ENCODE measurements at regions not wholly inside any gene's neighbourhood (a gene's known extent, or its start where the extent isn't known, plus 50 kb on each side); places are given as distances from the start of the nearest gene placed in this dataset.
A peak's percentile ranks its signal among the peaks of the same experiment; 100 is the strongest.
"Not testable (repeated sequence)": the region's sequence is repeated elsewhere in the genome, so short reads cannot be mapped to it uniquely, and the experiment has no call there.

DNA sequence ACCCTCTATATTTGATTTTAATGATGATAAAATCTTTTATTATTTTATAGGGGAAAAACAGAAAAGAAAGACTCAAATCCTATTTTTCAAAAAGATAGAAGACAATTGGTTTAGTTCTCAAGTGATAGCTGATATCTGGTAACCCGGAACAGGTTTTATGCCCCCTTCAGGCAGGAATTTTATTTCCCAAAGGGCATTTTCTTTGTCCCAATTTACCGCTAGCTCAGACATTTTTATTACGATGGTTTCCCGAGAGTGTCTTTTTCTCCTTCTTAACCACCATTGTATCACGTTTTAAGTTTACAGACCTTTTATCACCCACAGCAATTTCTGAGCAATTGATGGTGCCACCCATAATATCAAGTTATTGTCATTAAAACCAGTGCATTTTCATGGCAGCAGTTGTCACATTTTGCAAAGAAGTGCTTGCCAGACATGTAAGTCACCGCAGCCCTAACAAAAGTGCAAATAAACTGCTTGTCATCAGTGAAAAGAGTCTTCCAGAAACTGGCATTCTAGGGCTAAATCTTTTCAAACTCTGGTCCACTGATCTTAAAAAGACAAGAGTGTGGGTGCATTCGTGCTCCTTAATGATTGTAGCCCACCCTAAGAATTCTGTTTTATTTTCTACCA lies 204.8 kb upstream of the VCX start:
- no peak for DNase-seq (ENCODE audit: low read depth, low spot score)

DNA sequence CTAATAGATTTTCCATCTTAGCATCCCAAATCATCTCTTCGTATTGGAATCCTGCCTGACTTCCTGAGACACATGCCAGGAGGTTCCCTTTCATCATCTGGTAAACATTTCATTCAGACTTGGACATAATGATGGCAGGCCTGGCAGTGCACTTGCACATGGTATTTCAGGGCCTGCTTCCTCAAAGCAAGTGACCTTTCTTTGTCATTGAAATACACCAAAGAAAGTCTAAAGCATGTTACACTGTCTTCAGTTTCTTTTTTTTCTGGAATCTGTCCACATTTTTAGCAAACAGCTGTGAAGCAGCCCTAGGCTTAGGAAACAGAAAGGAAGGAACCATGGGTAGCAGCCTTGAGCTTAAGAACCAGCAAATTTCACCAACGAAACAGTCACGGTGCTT lies 205.9 kb upstream of the VCX start:
- no peak for DNase-seq (ENCODE audit: low read depth, low spot score)

DNA sequence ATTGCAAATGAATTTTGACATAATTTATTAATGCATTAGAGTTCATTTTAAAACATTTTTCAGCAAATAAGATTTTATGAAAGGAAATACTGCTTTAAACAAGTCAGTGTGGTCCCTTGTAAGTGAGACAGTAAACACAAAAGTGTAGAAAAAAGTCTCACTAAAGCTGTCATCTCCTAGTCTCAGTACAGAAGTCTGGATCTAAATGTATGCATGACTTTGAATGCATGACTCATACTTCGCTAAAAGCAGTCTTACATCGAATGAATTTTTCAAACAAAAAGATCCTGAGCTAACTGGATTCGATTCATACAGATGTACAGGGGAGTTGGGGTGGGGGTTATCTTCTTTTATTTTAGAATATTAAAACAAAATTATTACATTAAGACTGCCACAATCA lies 207.4 kb upstream of the VCX start:
- DNase-seq (ENCODE audit: low read depth, low spot score) = no peak

DNA sequence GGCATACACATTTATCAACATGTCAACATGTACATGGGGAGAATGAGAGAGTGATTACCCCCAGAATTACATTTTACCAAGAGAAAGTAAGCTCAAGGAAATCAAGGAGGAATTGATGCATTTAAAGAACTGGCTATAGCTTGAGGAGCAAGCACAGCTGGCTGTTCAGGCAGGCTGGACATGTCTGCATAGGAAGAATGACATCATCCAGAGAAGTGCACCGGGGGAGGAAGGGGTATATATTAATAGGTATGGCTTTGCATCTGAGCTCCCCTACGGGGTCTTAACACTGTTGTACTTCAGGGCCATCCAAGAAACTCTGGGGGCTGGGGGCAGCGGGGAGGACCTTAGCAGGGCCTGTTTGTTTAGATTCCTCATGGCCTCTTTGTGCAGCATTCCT lies 222.4 kb upstream of the VCX start:
- DNase-seq (ENCODE audit: low read depth, low spot score) = no peak

DNA sequence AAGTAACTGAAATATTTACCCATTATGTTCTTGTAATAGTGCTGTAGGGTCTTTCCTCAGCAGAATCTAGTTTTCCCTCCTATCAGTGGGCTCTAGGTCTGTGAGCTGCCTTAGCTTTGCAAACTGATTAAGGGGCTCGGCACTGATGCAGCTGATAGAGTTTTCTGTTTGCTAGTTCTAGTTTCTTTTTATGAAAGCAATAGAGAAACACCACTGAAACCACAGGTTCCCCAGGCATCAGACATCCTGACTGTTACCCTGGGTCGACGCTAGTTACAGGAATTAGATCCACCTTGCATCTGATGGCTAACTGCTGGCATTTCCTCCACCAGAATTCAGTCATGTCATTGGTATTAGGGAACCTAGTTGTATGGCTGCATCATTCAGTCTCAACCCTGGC lies 225.0 kb upstream of the VCX start:
- no peak for DNase-seq (ENCODE audit: low read depth, low spot score)

DNA sequence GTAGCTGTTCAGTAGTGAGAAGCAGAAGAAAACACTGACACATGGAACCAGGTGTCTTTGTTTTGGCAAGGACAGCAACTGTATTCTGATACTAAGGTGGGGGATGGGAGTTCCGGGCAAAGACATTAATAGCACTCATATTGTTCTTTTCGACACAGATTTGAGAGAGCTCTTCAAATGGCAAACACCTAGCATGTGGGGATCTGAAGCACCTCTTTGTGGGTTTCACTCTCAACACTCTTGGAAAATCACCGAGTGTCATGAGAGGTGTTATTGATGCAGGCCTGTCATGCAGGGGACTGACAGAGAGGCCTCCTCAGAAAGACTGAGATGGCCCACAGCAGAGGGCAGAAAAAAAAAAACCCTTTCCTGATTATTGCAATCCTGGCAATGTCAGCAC lies 228.4 kb upstream of the VCX start:
- DNase-seq (ENCODE audit: low read depth, low spot score) = no peak

DNA sequence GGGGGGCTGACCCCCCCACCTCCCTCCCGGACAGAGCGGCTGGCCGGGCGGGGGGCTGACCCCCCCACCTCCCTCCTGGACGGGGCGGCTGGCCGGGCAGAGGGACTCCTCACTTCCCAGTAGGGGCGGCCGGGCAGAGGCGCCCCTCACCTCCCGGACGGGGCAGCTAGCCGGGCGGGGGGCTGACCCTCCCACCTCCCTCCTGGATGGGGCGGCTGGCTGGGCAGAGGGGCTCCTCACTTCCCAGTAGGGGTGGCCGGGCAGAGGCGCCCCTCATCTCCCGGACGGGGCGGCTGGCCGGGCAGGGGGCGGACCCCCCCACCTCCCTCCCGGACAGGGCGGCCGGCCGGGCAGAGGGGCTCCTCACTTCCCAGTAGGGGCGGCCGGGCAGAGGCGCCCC lies 234.3 kb upstream of the VCX start:
- DNase-seq (ENCODE audit: low read depth, low spot score) = not testable (repeated sequence)

DNA sequence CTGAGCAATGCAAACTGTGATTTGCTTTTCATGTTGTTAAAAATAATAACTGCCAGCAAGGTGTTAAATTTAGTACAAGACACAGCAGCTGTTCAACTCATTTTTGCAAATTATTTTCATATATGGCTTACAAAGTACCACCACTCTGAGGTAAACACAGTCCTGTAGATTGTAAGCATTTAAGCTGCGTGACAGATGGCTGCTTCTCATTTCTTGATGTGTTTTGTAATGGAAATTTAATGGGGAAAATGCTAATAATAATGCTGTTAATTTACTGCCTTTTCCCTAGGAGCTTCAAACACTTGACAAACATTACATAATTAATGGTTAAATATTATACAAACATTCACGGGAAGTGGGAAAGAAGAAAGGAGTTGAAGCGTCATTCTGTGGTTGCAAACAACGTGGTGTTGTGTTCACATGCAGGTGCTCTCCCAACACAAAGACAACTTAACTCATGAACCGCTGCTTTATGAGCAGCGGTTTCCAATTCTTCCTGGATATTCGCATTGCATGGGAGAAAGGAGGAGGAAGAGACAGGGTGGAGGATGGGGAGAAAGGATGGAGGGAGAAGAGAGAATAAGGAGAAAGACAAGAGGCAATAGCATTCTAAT lies 236.8 kb upstream of the VCX start:
- DNase-seq (ENCODE audit: low read depth, low spot score) = no peak

DNA sequence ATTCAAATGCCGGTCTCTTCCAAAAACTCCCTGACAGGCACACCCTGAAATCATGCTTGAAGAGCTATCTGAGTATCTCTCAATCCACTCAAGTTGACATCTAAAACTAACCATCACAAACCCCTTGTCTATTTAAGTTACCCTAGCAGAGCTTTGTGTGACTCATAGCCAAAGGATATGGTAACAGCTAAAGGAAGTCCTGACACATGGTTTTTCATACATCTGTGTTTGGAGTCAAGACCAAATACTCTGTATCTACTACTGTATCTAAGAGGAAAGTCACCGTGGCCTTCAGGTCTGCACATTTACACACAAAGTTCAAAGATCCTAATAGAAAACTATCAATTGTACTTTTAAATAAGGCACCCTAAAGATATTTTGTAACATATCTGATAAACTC lies 239.6 kb upstream of the VCX start:
- no peak for DNase-seq (ENCODE audit: low read depth, low spot score)

DNA sequence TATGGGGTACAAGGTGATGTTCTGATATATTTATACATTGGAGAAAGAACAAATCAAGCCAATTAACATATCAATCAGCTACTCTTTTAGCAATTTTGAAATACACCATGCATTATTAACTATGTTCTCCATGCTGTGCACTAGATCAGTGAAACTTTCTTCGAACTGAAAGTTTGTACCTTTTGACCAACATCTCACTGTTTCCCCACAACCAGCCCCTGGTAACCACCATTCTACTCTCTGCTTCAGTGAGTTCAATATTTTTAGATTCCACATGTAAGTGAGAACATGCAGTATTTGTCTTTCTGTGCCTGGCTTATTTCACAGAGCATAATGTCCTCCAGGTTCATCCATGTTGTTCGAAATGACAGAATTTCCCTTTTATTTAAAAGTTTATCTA lies 246.1 kb upstream of the VCX start:
- DNase-seq (ENCODE audit: low read depth, low spot score) = no peak

DNA sequence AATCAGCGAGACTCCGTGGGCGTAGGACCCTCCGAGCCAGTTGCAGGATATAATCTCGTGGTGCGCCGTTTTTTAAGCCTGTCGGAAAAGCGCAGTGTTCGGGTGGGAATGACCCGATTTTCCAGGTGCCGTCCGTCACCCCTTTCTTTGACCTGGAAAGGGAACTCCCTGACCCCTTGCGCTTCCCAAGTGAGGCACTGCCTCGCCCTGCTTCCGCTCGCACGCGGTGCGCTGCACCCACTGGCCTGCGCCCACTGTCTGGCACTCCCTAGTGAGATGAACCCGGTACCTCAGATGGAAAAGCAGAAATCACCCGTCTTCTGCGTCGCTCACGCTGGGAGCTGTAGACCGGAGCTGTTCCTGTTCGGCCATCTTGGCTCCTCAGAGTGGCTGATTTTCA lies 249.6 kb upstream of the VCX start:
- DNase-seq (ENCODE audit: low read depth, low spot score) = not testable (repeated sequence)

DNA sequence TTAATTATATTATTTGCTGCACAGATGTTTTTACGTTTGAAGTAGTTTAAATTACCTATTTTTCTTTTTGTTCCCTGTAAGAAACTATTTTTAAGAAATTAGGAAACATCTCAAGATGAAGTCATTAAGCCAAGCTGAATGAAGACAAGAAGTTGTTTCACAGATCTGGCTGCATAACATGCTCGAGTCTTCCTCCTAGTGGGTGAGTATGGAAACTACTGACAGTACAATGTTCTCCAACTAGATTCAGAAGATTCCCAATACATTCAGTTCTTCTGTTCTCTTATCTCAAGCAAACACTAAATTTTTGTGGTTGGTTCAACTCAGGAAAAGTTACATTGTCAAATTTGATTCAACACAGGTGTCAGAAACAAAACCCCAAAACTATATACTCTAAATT lies 256.8 kb upstream of the VCX start:
- DNase-seq (ENCODE audit: low read depth, low spot score) = no peak

DNA sequence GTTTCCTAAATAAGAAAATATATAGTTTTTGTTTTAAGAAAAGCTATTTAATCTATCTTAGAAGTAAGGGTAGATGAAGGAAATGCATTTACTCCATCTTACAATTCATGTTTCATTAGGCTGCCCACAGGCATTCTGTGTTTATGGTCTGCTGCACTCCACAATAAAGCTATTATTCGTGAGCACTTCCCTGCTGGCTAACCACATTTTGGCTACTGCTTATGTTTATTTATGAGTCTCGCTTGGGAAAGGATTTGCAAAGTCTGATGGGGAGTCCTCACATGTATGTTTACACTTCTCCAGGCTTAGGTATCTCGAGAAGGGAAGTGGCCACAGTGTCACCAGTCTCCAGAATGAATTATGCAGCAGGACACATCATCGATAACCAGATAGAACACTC lies 260.8 kb upstream of the VCX start:
- DNase-seq (ENCODE audit: low read depth, low spot score) = no peak

DNA sequence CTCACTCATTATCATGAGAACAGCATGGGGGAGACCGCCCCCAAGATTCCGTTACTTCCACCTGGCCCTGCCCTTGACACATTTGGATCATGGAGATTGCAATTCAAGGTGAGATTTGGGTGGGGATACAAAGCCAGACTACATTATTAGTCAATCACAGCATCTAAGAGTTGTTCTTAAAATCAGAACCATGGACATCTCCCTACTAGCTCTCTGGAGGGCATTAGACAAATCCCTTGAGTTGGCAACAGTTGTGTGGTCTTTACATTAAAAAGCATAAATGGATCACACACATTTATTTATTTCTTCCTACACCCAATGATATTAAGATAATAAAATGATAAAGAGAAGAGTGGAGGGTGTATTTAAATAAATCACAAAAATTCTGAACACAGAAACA lies 262.8 kb upstream of the VCX start:
- no peak for DNase-seq (ENCODE audit: low read depth, low spot score)

DNA sequence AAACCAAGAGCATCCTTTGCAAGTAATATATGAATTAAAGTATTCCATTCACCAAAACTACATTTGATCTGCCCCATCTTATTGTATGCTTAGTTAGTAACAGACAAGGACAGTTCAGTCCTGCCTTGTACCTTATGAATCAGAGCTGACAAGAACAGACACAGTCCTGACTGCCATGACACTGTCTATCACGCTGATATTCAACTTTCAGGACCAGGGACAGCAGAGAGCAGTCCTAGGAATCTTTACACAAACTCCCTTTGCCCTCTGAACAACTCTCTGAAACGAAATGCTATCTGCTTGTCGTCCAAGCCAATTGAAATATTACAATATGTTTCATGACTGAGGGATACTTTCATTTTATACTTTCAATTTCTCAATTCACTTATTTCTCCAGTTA lies 268.6 kb upstream of the VCX start:
- no peak for DNase-seq (ENCODE audit: low read depth, low spot score)

DNA sequence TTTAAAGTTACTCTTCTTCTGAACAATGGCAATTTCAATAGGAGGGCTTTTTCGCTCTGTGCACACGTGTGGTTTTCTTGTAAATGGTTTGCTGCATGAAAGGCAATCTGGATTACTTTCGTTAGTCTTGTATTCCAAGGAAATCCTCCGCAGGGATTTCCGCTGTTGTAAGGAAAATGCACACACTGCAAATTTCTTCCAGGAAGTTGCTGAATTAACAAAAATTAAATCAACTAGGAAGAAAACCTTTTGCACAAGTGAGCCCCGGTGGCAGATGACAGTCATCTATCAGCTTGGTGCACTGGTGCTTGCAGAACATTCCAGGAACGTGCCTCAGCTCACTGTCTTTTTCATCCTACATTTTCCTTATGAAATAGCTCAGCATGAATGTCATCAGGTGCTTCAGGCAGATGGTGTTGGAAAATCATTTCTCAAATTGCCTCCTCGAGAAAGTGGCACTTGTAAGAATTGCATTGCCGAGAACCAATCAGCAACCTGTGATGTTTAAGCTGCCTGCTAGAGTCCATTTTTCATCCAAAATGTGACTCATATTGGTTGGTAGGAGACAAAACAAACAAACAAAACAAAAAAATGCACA lies 272.4 kb upstream of the VCX start:
- DNase-seq (ENCODE audit: low read depth, low spot score) = no peak

DNA sequence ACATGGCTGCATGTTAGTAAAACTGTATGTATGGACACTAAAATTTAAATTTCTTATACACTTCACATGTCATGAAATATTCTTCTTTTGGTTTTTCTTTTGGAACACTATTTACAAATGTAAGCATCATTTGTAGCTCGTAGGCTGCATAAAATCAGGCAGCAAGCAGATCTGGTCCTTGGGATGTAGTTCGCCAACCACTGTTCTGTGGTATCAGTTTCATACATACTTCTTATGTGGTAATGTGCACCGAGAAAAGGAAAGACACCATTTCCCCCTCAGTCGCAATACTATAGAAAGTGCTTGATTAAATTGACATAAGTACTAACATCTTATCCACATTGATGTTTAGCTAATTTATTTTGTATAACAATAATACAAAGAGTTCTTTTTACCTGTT lies 274.4 kb upstream of the VCX start:
- no peak for DNase-seq (ENCODE audit: low read depth, low spot score)

DNA sequence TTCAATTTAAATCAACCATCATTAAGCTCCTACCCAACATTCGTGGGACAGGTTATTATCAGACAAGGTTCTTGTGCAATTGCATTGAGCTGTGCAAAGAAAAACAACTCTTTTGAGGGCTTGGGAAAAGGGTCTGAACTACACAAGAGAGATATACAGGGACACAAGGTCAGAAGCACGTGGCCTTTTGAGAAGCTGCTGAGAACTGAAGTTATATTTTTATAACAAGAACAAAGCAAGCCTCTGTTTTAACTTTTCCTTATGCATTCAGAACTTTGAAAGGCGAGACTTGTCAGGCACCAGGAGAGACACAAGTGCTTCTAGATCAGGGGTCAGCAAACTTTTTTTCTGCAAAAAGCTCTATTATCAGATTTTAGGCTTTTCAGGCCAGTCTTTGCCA lies 274.8 kb upstream of the VCX start:
- DNase-seq (ENCODE audit: low read depth, low spot score) = no peak

DNA sequence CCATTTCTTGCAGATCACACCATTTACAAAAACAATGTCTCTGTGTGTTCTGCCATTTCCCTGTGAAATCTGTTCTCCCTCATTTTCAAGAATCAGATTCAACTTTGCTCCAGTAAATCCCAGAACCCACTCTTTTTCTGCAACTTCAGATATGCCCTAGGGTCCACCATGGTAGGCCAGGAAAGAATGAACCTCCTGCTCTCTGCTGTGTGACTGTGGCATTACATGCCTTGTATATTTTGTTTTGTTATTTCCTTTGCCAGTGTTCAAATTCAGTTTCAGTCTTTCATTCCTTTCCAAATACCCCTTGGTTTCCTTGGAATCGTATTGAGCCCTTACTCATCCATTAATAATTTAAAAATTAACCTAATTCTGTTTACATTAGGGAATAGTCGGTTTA lies 290.2 kb upstream of the VCX start:
- DNase-seq (ENCODE audit: low read depth, low spot score) = no peak

DNA sequence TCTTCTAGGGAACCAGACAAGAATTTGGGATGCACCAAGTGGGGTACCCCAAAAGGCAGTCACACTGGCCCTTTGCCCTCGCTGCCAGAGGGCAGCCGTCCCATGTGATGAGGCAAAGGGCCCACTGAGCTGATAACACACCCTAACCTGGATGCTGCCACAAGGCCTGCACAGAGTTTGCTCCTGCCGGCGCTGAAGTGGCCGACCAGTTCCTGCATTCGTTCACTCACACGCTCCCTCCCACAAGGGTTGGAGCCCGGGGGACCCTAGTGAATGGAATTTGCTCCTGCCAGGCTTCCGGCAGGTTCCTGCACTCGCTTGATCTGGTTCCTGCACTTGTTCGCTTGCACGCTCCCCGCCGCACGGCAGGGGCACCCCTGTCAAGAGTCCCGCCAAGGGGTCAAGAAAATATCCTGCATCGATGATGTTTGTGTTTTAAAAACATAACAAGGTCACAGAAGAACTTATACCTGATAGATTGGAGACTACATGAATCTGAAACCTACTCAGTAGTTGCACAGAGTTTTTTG lies 296.4 kb upstream of the VCX start:
- DNase-seq (ENCODE audit: low read depth, low spot score) = no peak

DNA sequence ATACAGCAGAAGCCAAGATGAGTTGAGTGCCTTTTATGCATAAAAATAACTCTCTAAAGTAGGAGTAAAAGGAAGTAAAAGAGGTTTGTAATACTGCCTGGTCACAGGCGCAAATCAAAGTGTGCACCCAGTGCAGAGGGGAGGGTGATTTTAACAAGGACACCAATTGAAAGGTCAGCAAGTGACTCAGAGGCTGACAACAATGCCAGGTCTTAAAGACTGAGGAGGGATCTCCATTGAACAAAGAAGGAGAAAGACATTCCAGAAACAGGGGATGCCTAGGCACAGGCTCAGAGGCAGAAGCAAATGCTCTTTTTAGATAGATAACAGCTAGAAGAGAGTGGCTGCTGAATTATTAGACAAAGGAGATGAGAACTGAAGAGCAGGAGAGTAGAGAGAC lies 297.4 kb upstream of the VCX start:
- DNase-seq (ENCODE audit: low read depth, low spot score) = peak; percentile 0

DNA sequence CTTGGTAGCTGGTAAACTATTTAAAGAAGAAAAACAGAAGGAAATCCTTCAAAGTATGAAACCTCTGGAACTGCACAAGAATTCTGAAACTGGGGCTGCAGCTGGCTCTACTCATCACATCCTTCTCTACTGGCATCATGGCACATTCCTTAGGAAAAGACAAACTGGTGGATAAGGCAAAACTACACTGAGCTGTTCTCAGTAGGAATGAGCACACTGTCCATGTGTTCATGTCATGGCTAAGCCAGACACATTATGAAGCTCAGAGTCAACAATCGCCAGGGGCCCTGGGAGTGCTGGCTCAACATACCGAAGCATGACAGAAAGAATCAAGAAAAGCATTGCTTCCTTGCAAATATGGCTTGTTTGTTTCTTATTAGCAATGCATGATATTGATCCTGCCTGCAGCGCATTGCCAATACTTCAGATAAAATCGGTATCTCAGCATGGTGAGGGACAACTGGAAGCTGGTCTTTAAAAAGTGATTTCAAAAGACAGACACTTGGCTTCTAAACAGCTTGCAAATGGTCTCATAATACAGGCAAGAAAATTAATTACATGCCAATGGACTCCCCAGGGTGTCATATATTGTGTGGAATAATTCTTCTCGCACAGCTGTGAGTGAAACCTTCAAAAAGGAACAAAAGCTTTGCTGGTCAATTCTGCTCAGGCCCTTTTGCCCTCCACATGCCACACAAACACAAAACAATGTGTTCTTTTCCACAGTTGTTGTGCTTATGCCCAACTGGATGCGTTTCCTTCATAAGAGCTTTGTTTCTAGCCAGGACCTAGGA lies 300.2 kb upstream of the VCX start:
- DNase-seq (ENCODE audit: low read depth, low spot score) = no peak

DNA sequence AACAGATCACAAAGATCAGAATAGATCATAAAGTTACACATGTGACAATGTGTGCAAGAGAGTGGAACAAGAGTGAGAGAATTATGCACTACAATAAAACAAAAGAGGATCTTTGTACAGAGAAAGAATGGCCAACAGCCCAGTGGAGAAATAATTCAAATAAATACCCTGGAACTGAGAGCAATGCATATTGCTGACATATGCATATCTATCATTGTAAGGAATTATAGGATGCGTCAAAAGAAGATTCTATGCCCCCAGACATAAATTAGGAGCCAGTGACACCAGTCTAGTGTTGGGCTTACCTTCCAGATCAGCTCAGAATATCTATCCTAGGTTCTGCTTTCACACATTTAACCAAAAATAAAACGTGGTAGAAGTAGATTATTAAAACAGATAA lies 320.1 kb upstream of the VCX start:
- DNase-seq (ENCODE audit: low read depth, low spot score) = no peak
